ENCODE measurements at regions not wholly inside any gene's neighbourhood (a gene's known extent, or its start where the extent isn't known, plus 50 kb on each side); places are given as distances from the start of the nearest gene placed in this dataset.

DNA sequence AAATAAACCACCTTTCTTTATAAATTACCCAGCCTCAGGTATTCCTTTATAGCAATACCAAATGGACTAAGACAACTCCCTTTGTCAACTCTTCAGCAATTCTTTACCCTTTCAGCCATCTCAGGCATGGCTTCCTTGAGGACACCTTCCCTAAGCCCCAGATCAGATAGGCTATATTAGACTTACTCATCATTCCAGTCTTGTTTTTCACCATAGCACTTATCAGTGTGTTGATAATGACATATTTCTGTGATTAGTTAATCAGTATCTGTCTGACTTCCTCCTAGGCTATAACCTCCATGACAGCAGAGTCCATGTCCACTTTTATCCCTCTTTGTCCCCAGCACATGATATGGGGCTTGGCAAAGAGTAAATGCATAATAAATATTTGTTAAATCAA lies 238.1 kb downstream of the ACTL7B start:
- H3K27me3 ChIP-seq: no peaks in the 10 kb centered on the region
- H4K20me1 ChIP-seq: no peaks in the 10 kb centered on the region
- H3K4me1 ChIP-seq: peaks cover 9 to 36% (median 16%) of the 10 kb centered on the region in 10 experiments
- no peaks in the 10 kb centered on the region for H3K36me3 ChIP-seq
- H3K9me3 ChIP-seq (replicated peaks in 1 of 11): peaks cover 0 to 9% (median 0%) of the 10 kb centered on the region in 11 experiments; a peak in 2 of 22 replicates
- no peak overlapping the region for H3K4me2 ChIP-seq
- H3K9ac ChIP-seq: no peak overlapping the region
- TF ChIP-seq Cebpa-rat (IDR thresholded peaks at IDR 0.05): no peak
- no peak overlapping the region for H3K4me3 ChIP-seq
- 0 out of 22 replicates have a peak overlapping the region, but pooled peaks of 1 of the 11 experiments have one; percentile 24 for H3K27ac ChIP-seq

DNA sequence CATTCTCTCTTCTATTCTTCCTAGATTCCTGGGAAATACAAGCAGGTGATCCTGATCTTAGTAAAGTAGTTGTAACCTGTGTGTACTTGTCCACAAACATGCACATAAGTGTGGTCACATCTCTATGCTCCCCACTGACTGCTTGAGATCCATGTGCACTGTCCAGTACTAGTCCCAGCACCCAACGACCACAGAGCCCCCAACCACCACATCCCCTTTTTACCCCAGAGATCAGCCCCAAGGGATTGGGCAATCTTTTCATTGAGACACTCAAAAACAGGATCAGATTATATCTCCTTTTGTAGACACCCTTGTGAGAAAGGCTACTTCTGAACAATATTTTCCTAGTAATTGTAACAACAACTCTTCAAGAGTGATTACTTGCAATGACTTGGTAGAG lies 240.6 kb downstream of the ACTL7B start:
- H4K20me1 ChIP-seq: no peaks in the 10 kb centered on the region
- no peaks in the 10 kb centered on the region for H3K27me3 ChIP-seq
- no peaks in the 10 kb centered on the region for H3K36me3 ChIP-seq
- no peak overlapping the region; a peak in 1 of 20 replicates for H3K4me3 ChIP-seq
- H3K4me1 ChIP-seq: peaks cover 9 to 13% (median 11%) of the 10 kb centered on the region in 10 experiments; a peak in 19 of 20 replicates
- peaks cover 0 to 8% (median 0%) of the 10 kb centered on the region in 11 experiments; a peak in 2 of 22 replicates for H3K9me3 ChIP-seq (replicated peaks in 1 of 11)
- H3K27ac ChIP-seq: peak overlapping the region in 7 of 11 experiments; percentile 29 to 69 (median 59); a peak in 10 of 22 replicates
- peak overlapping the region; percentile 16 to 72 (median 49); a peak in 20 of 22 replicates for H3K4me2 ChIP-seq
- peak in 4 of 11 experiments; percentile 50 to 79 (median 71); a peak in 6 of 22 replicates for TF ChIP-seq Cebpa-rat (IDR thresholded peaks at IDR 0.05)
- H3K9ac ChIP-seq: peak overlapping the region in 2 of 11 experiments; percentile 1 to 14; a peak in 2 of 22 replicates

DNA sequence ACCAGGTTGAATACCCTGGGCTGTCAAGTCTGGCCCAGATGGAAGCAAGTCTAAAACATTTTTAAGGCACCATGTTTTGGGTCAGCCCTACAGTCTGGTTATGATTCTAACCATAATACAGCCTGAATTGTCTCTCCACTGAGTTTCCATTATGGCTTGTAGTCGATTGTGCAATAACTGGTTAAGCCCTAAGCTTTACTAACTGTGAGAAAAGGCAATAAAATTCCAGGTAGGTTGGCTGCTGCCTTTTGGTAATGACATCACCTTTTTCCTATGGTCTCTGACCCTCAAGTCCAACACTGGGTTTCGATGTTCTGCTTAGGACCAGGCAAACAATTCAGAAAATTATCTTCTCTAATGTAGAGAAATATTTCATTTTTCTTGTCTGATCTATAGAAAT lies 243.3 kb downstream of the ACTL7B start:
- Histone ChIP-seq H3K36me3 (no peaks in the 10 kb centered on the region), H3K4me2 (no peak overlapping the region), H3K4me3 (no peak overlapping the region), H3K4me1 (peaks cover 9 to 13% (median 11%) of the 10 kb centered on the region in 10 experiments; a peak in 19 of 20 replicates), H4K20me1 (no peaks in the 10 kb centered on the region), H3K27me3 (no peaks in the 10 kb centered on the region), H3K9ac (no peak overlapping the region), H3K9me3 (replicated peaks in 1 of 11) (no peaks in the 10 kb centered on the region), H3K27ac (no peak overlapping the region)
- TF ChIP-seq Cebpa-rat (IDR thresholded peaks at IDR 0.05): peak in 6 of 11 experiments; percentile 33 to 82 (median 52); a peak in 8 of 22 replicates

DNA sequence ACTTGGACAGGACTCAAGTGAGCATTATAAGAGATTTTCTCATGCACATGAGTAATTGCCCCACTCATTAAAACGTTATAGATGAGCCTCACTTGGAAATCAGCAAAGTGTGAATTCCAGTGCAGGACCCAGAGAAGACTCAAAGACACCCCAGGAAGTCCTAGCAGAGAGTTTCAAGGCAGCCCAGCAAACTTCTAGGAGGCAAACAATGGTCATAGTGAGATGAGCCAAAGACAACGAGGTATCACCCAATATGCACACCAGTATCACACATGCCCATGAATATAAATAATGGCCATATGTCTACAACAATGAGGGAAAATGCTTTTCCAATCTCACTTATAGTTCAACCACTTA lies 245.9 kb downstream of the ACTL7B start:
- H3K4me1 ChIP-seq: peaks cover 0 to under 1% (median under 1%) of the 10 kb centered on the region in 10 experiments; a peak in 8 of 20 replicates
- no peak overlapping the region for H3K27ac ChIP-seq
- no peaks in the 10 kb centered on the region for H4K20me1 ChIP-seq
- no peaks in the 10 kb centered on the region for H3K36me3 ChIP-seq
- no peak for TF ChIP-seq Cebpa-rat (IDR thresholded peaks at IDR 0.05)
- H3K9ac ChIP-seq: no peak overlapping the region
- H3K9me3 ChIP-seq (replicated peaks in 1 of 11): no peaks in the 10 kb centered on the region
- H3K27me3 ChIP-seq: no peaks in the 10 kb centered on the region
- no peak overlapping the region for H3K4me3 ChIP-seq
- no peak overlapping the region for H3K4me2 ChIP-seq

DNA sequence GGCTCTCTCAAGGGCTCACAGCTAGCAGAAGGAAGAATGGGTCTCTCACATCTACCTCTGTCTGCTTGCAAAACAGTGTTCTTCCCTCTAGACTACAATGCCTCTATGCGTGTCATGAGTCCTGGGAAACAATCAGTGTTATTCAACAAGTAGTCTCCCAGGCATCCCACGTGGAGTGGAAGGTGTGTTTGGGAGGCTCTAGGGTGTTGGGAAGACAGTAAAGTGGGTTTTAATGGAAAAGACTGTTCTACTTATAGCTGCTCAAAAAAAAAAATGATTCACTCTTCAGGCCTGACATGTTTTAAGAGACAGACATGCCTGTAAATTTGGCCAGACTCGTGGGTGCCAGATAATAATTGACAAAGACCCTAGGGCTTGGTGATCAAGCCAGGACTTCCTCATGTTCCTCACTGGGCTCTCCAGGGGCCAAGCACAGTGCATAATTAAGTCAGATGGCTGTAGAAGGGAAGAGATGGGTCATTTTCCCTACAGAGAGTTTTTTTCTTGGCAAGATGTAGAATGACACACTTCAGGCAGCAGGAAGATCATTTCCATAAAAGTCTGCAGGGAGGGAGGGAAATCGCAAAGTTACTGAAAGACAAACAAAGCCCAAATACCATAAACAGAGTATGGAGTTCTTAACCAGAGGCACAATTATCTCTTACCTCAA lies 246.4 kb downstream of the ACTL7B start:
- no peaks in the 10 kb centered on the region for H3K27me3 ChIP-seq
- no peaks in the 10 kb centered on the region for H3K9me3 ChIP-seq (replicated peaks in 1 of 11)
- H3K9ac ChIP-seq: no peak overlapping the region
- no peak for TF ChIP-seq Cebpa-rat (IDR thresholded peaks at IDR 0.05)
- no peaks in the 10 kb centered on the region for H3K36me3 ChIP-seq
- H4K20me1 ChIP-seq: no peaks in the 10 kb centered on the region
- H3K4me2 ChIP-seq: no peak overlapping the region
- no peak overlapping the region for H3K4me3 ChIP-seq
- no peak overlapping the region for H3K27ac ChIP-seq
- no peaks in the 10 kb centered on the region for H3K4me1 ChIP-seq

DNA sequence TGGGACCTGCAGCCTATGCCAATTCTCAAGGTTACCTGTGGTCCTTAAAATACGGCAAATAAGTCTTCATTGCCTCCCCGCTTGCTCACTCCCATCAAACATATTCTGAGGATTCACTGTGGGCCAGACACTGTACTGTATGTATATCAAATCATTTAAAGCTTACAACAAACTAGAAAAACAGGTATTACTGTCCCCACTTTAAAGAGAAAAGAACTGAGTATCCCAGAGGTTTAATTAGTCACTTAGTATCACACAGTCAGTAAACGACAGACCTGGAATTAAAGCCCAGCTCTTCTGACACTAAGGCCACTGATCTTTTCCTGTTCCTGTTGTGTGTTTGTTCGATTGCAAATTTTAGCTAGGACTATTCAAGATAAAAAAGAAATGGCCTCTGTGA lies 248.2 kb downstream of the ACTL7B start:
- Histone ChIP-seq H3K27me3 (no peaks in the 10 kb centered on the region), H3K36me3 (no peaks in the 10 kb centered on the region)
- TF ChIP-seq Cebpa-rat (IDR thresholded peaks at IDR 0.05): no peak

DNA sequence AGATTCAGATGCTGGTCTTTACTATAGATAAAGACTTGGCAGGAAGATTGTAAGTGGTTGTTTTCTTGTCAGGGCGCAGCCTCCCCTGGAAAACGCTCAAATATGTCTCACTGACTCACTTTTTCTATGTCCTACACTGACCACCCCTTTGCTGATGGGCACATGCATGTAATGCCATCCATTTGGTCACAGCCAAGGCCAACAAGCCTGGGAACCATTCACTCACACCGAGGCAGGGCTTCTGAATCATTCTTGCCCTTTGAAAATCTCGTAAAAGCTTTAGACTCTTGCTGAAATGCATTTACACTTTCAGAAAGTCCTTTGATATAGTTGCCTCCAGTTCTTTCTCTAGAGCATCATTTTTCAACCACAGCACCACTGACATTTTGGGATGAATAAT lies 249.4 kb downstream of the ACTL7B start:
- Histone ChIP-seq H3K4me1 (no peaks in the 10 kb centered on the region), H3K27ac (no peak overlapping the region), H3K36me3 (no peaks in the 10 kb centered on the region), H3K27me3 (no peaks in the 10 kb centered on the region), H3K4me3 (no peak overlapping the region), H3K9me3 (replicated peaks in 1 of 11) (no peaks in the 10 kb centered on the region), H3K9ac (no peak overlapping the region), H4K20me1 (no peaks in the 10 kb centered on the region), H3K4me2 (no peak overlapping the region)
- TF ChIP-seq Cebpa-rat (IDR thresholded peaks at IDR 0.05): no peak

More for the DNA sequence above, 248.2 kb downstream of the ACTL7B start:
- Histone ChIP-seq H3K9me3 (replicated peaks in 1 of 11) (no peaks in the 10 kb centered on the region), H3K4me1 (no peaks in the 10 kb centered on the region), H3K4me2 (no peak overlapping the region), H4K20me1 (no peaks in the 10 kb centered on the region), H3K9ac (no peak overlapping the region), H3K27ac (no peak overlapping the region), H3K4me3 (no peak overlapping the region)

DNA sequence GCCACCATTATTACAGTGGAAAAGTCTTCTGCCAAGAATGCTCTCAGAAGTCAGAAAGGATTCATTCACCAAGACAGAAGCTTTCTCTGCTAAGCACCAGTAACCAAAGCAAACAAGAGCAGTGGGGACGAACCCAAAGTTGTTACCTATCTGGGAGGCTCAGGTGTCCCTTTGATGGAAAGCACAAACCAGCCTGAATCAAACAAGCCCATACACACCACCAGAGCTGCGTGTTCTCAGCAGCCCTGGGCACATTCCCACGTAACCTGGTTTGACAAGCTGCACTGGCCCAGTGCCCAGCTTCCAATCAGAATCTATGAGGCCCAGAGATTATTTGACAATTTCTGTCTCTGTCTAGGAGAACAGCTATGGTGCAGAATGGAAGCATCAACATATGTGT lies 252.6 kb downstream of the ACTL7B start:
- Histone ChIP-seq H3K4me2 (no peak overlapping the region), H4K20me1 (no peaks in the 10 kb centered on the region), H3K9me3 (replicated peaks in 1 of 11) (no peaks in the 10 kb centered on the region), H3K4me1 (no peaks in the 10 kb centered on the region), H3K27ac (no peak overlapping the region), H3K9ac (no peak overlapping the region), H3K36me3 (no peaks in the 10 kb centered on the region), H3K4me3 (no peak overlapping the region), H3K27me3 (no peaks in the 10 kb centered on the region)
- no peak for TF ChIP-seq Cebpa-rat (IDR thresholded peaks at IDR 0.05)

DNA sequence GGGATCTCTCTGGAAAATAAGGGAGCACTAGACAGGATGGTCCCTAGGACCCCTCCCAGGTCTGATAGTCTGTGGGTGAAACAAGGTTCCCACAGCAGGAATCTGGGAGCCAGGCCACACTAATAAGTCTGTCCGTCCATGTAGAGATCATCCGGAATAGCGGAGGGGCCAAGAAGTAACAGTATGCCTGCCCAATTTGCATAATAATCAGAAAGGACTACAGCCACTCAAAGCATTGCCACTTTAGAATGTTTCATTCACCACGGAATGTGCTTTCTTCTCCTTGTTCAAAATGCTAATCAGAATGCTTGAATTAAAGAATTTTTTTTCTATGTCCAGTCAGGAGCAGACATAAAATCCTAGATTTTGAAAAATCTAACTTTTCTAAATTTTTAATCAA lies 254.9 kb downstream of the ACTL7B start:
- Histone ChIP-seq H3K36me3 (no peaks in the 10 kb centered on the region), H4K20me1 (no peaks in the 10 kb centered on the region), H3K4me1 (no peaks in the 10 kb centered on the region), H3K4me3 (no peak overlapping the region), H3K9me3 (replicated peaks in 1 of 11) (no peaks in the 10 kb centered on the region; a peak in 1 of 22 replicates), H3K27ac (no peak overlapping the region), H3K4me2 (no peak overlapping the region), H3K9ac (no peak overlapping the region), H3K27me3 (no peaks in the 10 kb centered on the region)
- no peak for TF ChIP-seq Cebpa-rat (IDR thresholded peaks at IDR 0.05)

DNA sequence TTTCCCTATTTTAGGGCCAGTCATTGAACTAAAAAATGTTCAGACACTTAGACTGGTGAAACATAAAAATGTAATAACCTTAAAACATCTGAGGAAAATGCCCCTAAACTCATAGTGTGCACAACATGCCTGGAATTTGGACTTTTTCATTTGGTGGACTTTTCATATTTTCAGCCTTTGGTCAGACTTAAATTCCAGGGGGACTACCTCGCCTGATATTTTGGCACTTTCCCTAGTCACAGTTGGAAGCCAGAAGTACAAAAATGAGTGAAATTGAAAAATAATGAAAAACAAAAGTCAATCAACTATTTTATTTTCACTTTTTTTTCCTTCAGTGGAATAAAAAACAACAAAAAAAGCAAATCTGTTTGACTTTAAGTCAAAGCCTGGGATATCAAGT lies 256.2 kb downstream of the ACTL7B start:
- no peaks in the 10 kb centered on the region for H3K4me1 ChIP-seq
- H3K9me3 ChIP-seq (replicated peaks in 1 of 11): no peaks in the 10 kb centered on the region; a peak in 1 of 22 replicates

More for the DNA sequence above, 256.2 kb downstream of the ACTL7B start:
- Histone ChIP-seq H3K9ac (no peak overlapping the region), H3K27me3 (no peaks in the 10 kb centered on the region), H4K20me1 (no peaks in the 10 kb centered on the region), H3K4me2 (no peak overlapping the region), H3K36me3 (no peaks in the 10 kb centered on the region), H3K27ac (no peak overlapping the region), H3K4me3 (no peak overlapping the region)
- TF ChIP-seq Cebpa-rat (IDR thresholded peaks at IDR 0.05): no peak

Data from BLaER1 treated with 17β-estradiol and CSF1 and Interleukin-3, amounts not matched to agents 10 nM and 100 nM (cell line).